Adrenal gland (tissue), 9 donors: ENCODE measurements at regions not wholly inside any gene's neighbourhood (a gene's known extent, or its start where the extent isn't known, plus 50 kb on each side); places are given as distances from the start of the nearest gene placed in this dataset.

Source experiments
- DNase-seq, 7 donors: peaks; one replicate each; pipeline ENCODE4 v3.0.0-alpha.2; 2019 to 2020
- H3K27ac ChIP-seq, 5 donors: fragments of 200-600 bp; sonication (generic) in 4 of 5; 1 replicate in 3 of 5; 2 replicates in 2 of 5; pipeline versions ENCODE4 v1.5.1 to v1.8.0; 2016 to 2020; ENCODE audit warnings: mild to moderate bottlenecking in 1 of 5
- H3K27me3 ChIP-seq: fragments of 200-600 bp; 2 replicates; pipeline ENCODE4 v1.8.0; 2021
- H3K36me3 ChIP-seq, 2 donors: fragments of 200-600 bp; replicated peaks in 1 of 2; 1 replicate in 1 of 2; 2 replicates in 1 of 2; pipeline versions ENCODE4 v1.5.1 to v1.8.0; 2018 to 2022
- H3K4me1 ChIP-seq, 2 donors: fragments of 200-600 bp; replicated peaks in 1 of 2; 1 replicate in 1 of 2; 2 replicates in 1 of 2; pipeline versions ENCODE4 v1.5.1 to v1.8.0; 2018 to 2021
- H3K4me3 ChIP-seq, 4 donors: fragments of 200-600 bp; sonication (generic) in 3 of 4; one replicate each; pipeline ENCODE4 v1.5.1; 2016 to 2018
- H3K9me3 ChIP-seq, 3 donors: fragments of 200-600 bp; sonication (generic) in 1 of 3; replicated peaks in 1 of 3; 1 replicate in 2 of 3; 2 replicates in 1 of 3; pipeline versions ENCODE4 v1.5.1 to v1.8.0; 2016 to 2021
- CTCF ChIP-seq, 6 experiments: fragments of 450-650 bp in 4 of 6; fragments of 200-600 bp in 2 of 6; sonication (generic) in 1 of 6; IDR thresholded peaks; 1 replicate in 5 of 6; 2 replicates in 1 of 6; pipeline versions ENCODE4 v1.5.1 to v1.8.0; 2016 to 2021; ENCODE audit warnings: antibody characterized with exemption in 6 of 6, mild to moderate bottlenecking in 2 of 6, moderate library complexity in 1 of 6
- POLR2A ChIP-seq, 2 donors: fragments of 450-650 bp; IDR thresholded peaks; one replicate each; pipeline ENCODE4 v1.6.1; 2017; ENCODE audit warnings: antibody characterized with exemption in 2 of 2, mild to moderate bottlenecking in 2 of 2, moderate library complexity in 1 of 2
- WGBS, 4 donors: extraction: QIAGEN DNeasy Blood & Tissue Kit in 2 of 4; methylation state at CpG; one replicate each; pipeline versions ENCODE4 v1.1.5 to v1.1.7; 2013 to 2017; 5-methylcytosine and 5-hydroxymethylcytosine counted together
- intact Hi-C, 2 donors: fragments of 100-400 bp; cut with DNase I; formaldehyde crosslinking; loops; one replicate each; pipeline versions ENCODE4 v1.14.1 to v1.15.0; 2022 to 2023
- donor health status: healthy with polysubstance abuse.
- donor health status: Bipolar disorder and iron deficiency.
- donor health status: DM: yes; HTN: yes; CAD: no.
- donor health status: DM: no; HTN: no; CAD: no.
- donor health status: DM: no; HTN: no; CAD: no.

- Histone ChIP-seq H3K27me3 (no peaks in the 10 kb centered on the region), H3K27ac (no peak overlapping the region), H3K9me3 (no peaks in the 10 kb centered on the region), H3K36me3 (no peaks in the 10 kb centered on the region), H3K4me1 (no peaks in the 10 kb centered on the region), H3K4me3 (no peak overlapping the region)
- no peak for DNase-seq
- intact Hi-C loops = no loop called here
- TF ChIP-seq POLR2A (IDR thresholded peaks at IDR 0.05) (no peak), CTCF (IDR thresholded peaks at IDR 0.05) (no peak)
- 70 to 72% (median 71%) methylated on average over 13 to 14 of the region's 14 CpGs for WGBS, 4 donors
Observed at GRCh38 chr11:70834277-70834940, 418.0 kb downstream of the SHANK2 start.

DNA sequence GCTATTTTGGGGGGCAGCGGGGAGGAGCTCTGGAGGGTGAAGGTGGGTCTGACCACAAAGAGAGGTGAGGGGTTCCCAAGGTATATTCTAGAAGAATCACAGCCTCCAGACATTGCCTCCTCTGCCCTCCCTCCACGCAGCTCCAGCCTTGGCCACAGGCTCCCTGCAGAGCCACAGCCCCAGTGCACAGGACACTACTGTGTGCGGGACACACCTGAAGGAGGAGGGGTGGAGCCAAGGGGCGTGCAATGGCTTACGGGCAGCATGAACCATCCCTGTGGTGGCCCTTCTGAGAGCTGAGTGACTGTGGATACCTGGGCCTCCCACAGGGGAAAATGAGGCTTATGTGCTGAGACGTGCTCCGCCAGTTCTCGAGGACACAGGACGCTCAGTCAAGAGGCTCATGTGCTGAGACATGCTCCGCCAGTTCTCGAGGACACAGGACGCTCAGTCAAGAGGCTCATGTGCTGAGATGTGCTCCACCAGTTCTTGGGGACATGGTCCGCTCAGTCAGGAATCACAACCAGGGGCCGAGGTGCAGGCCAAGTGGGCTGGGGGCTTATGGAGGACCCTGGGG, 417.3 kb downstream of the SHANK2 start:
- intact Hi-C loops = no loop called here

GRCh38 chr11:70836071-70836470, 416.3 kb downstream of the SHANK2 start:
- TF ChIP-seq CTCF (IDR thresholded peaks at IDR 0.05) (no peak), POLR2A (IDR thresholded peaks at IDR 0.05) (no peak)
- H3K9me3 ChIP-seq = no peaks in the 10 kb centered on the region
- H3K36me3 ChIP-seq = no peaks in the 10 kb centered on the region
- no peaks in the 10 kb centered on the region for H3K4me1 ChIP-seq
- WGBS, 4 donors = 77 to 91% (median 89%) methylated on average over 6 to 10 of the region's 10 CpGs
- intact Hi-C loops = no loop called here
- no peak for DNase-seq
- H3K4me3 ChIP-seq = no peak overlapping the region
- no peak overlapping the region for H3K27ac ChIP-seq
- no peaks in the 10 kb centered on the region for H3K27me3 ChIP-seq

More for the DNA sequence above, 417.3 kb downstream of the SHANK2 start:
- 78 to 86% (median 83%) methylated on average over 9 to 14 of the region's 14 CpGs for WGBS, 4 donors
- no peaks in the 10 kb centered on the region for H3K4me1 ChIP-seq
- H3K36me3 ChIP-seq = no peaks in the 10 kb centered on the region
- TF ChIP-seq CTCF (IDR thresholded peaks at IDR 0.05) = no peak
- no peak for TF ChIP-seq POLR2A (IDR thresholded peaks at IDR 0.05)
- no peaks in the 10 kb centered on the region for H3K27me3 ChIP-seq
- no peaks in the 10 kb centered on the region for H3K9me3 ChIP-seq
- no peak for DNase-seq
- H3K4me3 ChIP-seq = no peak overlapping the region
- H3K27ac ChIP-seq = no peak overlapping the region

DNA sequence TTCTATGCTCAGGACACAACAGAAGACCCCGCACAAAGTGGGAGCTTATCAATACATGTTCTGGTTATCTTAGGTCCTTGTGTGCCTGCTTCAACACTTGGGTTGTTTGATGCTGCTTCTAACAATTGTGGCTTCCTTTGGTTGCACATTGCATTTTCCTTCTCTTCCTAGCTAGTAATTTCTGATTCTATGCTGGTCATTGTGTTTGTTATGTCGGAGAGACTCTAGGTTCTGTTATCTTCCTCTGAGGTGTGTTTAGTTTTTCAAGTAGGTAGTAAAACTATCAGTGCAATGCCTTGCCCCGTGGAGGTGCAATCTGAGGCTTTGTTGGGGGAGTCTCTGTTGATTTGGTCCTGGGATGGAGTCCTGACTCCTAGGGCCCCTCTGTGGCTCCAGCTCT, 414.2 kb downstream of the SHANK2 start:
- Histone ChIP-seq H3K4me3 (no peak overlapping the region), H3K36me3 (no peaks in the 10 kb centered on the region), H3K27ac (no peak overlapping the region), H3K4me1 (no peaks in the 10 kb centered on the region), H3K9me3 (no peaks in the 10 kb centered on the region), H3K27me3 (no peaks in the 10 kb centered on the region)
- WGBS, 4 donors = 76 to 86% (median 83%) methylated on average over 3 of the region's 3 CpGs
- DNase-seq = no peak
- intact Hi-C loops = no loop called here
- TF ChIP-seq POLR2A (IDR thresholded peaks at IDR 0.05) = no peak

- Histone ChIP-seq H3K27me3 (no peaks in the 10 kb centered on the region), H3K36me3 (no peaks in the 10 kb centered on the region), H3K27ac (no peak overlapping the region), H3K9me3 (no peaks in the 10 kb centered on the region), H3K4me1 (no peaks in the 10 kb centered on the region), H3K4me3 (no peak overlapping the region)
- no peak for TF ChIP-seq POLR2A (IDR thresholded peaks at IDR 0.05)
- DNase-seq = no peak
- intact Hi-C loops = no loop called here
- 87 to 95% (median 89%) methylated on average over 10 of the region's 10 CpGs for WGBS, 4 donors
Observed at GRCh38 chr11:70839851-70840250, 412.5 kb downstream of the SHANK2 start.
